B cell (primary cell): ENCODE measurements at regions not wholly inside any gene's neighbourhood (a gene's known extent, or its start where the extent isn't known, plus 50 kb on each side); places are given as distances from the start of the nearest gene placed in this dataset.

ENCODE experiments used
- ATAC-seq: fragments of 200-7000 bp; cut with Tn5 transposase; one replicate; pipeline ENCODE4 v1.10.0; 2021; ENCODE audit warnings: low read depth, mild to moderate bottlenecking, moderate number of reproducible peaks, moderate library complexity
- CTCF ChIA-PET: fragments of 350-600 bp; sonication (Branson Sonifier 250); formaldehyde crosslinking; loops from one replicate; lab custom pipeline; 2021; ENCODE audit warnings: antibody characterized with exemption, inconsistent platforms; lab: Charles Lee
- POLR2A ChIA-PET: fragments of 350-600 bp; sonication (Branson Sonifier 250); formaldehyde crosslinking; loops from one replicate; lab custom pipeline; 2021; ENCODE audit warnings: antibody characterized with exemption; lab: Charles Lee
- DNase-seq: peaks from one replicate; pipeline ENCODE4 v3.0.0; 2013
- H2AFZ ChIP-seq: 2 replicates; pipeline ENCODE4 v1.6.1; 2012; ENCODE audit warnings: mild to moderate bottlenecking, low read depth, low read length; ENCODE audit not compliant: insufficient read depth, poor library complexity, severe bottlenecking
- H3K27ac ChIP-seq, 2 donors: 1 replicate in 1 of 2; 2 replicates in 1 of 2; pipeline ENCODE4 v1.5.1; 2012 to 2013; ENCODE audit warnings: low read length in 2 of 2, mild to moderate bottlenecking in 2 of 2, moderate library complexity in 1 of 2
- H3K27me3 ChIP-seq, 4 experiments: fragments of 200-600 bp in 1 of 4; sonication (generic) in 1 of 4; replicated peaks in 1 of 4; 1 replicate in 2 of 4; 2 replicates in 2 of 4; pipeline versions ENCODE4 v1.6.1 to v1.7.0; 2013 to 2016; ENCODE audit warnings: low read length in 3 of 4, mild to moderate bottlenecking in 2 of 4, mixed read lengths in 1 of 4, moderate library complexity in 1 of 4; ENCODE audit not compliant: insufficient read depth in 4 of 4, control insufficient read depth in 3 of 4; ENCODE audit errors: control extremely low read depth in 1 of 4
- H3K36me3 ChIP-seq, 2 experiments: replicated peaks in 1 of 2; 1 replicate in 1 of 2; 2 replicates in 1 of 2; pipeline versions ENCODE4 v1.6.1 to v1.7.1; 2013; ENCODE audit warnings: low read length in 1 of 2; ENCODE audit not compliant: insufficient read depth in 2 of 2, control insufficient read depth in 1 of 2; ENCODE audit errors: control extremely low read depth in 1 of 2, extremely low read depth in 1 of 2
- H3K4me1 ChIP-seq, 2 donors: fragments of 200-600 bp in 1 of 2; sonication (generic) in 1 of 2; 1 replicate in 1 of 2; 2 replicates in 1 of 2; pipeline versions ENCODE4 v1.5.1 to v1.6.1; 2013 to 2017; ENCODE audit warnings: low read length in 2 of 2; ENCODE audit not compliant: control insufficient read depth in 2 of 2, insufficient read depth in 2 of 2
- H3K4me2 ChIP-seq: replicated peaks from 2 replicates; pipeline ENCODE3; 2012; ENCODE audit warnings: mild to moderate bottlenecking, low read depth, low read length; ENCODE audit not compliant: poor library complexity, severe bottlenecking
- H3K4me3 ChIP-seq, 5 experiments: fragments of 200-600 bp in 1 of 5; sonication (generic) in 1 of 5; 1 replicate in 3 of 5; 2 replicates in 2 of 5; pipeline versions ENCODE4 v1.5.1 to v1.7.0; 2011 to 2016; ENCODE audit warnings: low read length in 4 of 5, mild to moderate bottlenecking in 4 of 5, low read depth in 2 of 5, control low read depth in 1 of 5, moderate library complexity in 1 of 5; ENCODE audit not compliant: insufficient read depth in 1 of 5; ENCODE audit errors: control extremely low read depth in 1 of 5, extremely low read depth in 1 of 5
- H3K79me2 ChIP-seq: fragments of 200-600 bp; sonication (generic); one replicate; pipeline ENCODE4 v1.6.0; 2016; ENCODE audit warnings: low read length; ENCODE audit not compliant: control insufficient read depth, insufficient read depth
- H3K9ac ChIP-seq: fragments of 200-600 bp; sonication (generic); 2 replicates; pipeline ENCODE4 v1.6.1; 2017; ENCODE audit warnings: mild to moderate bottlenecking, low read length, moderate library complexity
- H3K9me3 ChIP-seq, 3 donors: one replicate each; pipeline versions ENCODE4 v1.6.1 to v1.7.1; 2013; ENCODE audit warnings: low read length in 2 of 3; ENCODE audit not compliant: control insufficient read depth in 2 of 3, insufficient read depth in 1 of 3; ENCODE audit errors: control extremely low read depth in 1 of 3
- H4K20me1 ChIP-seq: 2 replicates; pipeline ENCODE4 v1.6.0; 2012; ENCODE audit warnings: mild to moderate bottlenecking, low read length; ENCODE audit not compliant: insufficient read depth, control insufficient read depth, poor library complexity, severe bottlenecking
- H3K27ac Mint-ChIP-seq: one replicate; pipeline ENCODE4 v1.8.0; 2021; ENCODE audit warnings: mixed read lengths
- H3K27me3 Mint-ChIP-seq: one replicate; pipeline ENCODE4 v1.8.0; 2021; ENCODE audit warnings: mixed read lengths
- H3K4me1 Mint-ChIP-seq: one replicate; pipeline ENCODE4 v1.8.0; 2021; ENCODE audit warnings: mixed read lengths
- H3K4me3 Mint-ChIP-seq: one replicate; pipeline ENCODE4 v1.8.0; 2021; ENCODE audit warnings: mixed read lengths
- H3K9me3 Mint-ChIP-seq: one replicate; pipeline ENCODE4 v1.8.0; 2022; ENCODE audit warnings: mixed read lengths; ENCODE audit not compliant: insufficient read depth
- EZH2 ChIP-seq: IDR thresholded peaks from 2 replicates; pipeline ENCODE4 v1.6.1; 2012; ENCODE audit warnings: borderline replicate concordance, low read depth, mild to moderate bottlenecking, moderate library complexity, low read length; ENCODE audit not compliant: insufficient read depth, poor library complexity, severe bottlenecking
- WGBS: methylation state at CpG from one replicate; pipeline ENCODE4 v1.1.5; 2013; ENCODE audit warnings: missing lambda C conversion rate; ENCODE audit not compliant: insufficient coverage; 5-methylcytosine and 5-hydroxymethylcytosine counted together
- intact Hi-C: fragments of 100-400 bp; cut with micrococcal nuclease; formaldehyde crosslinking; loops from one replicate; pipeline ENCODE4 v1.10.0; 2022
- TF ChIP-seq, protein P1 (sequence below): fragments of 200-600 bp; IDR thresholded peaks from one replicate; pipeline ENCODE4 v1.8.0; 2022; ENCODE audit warnings: antibody characterized with exemption, mild to moderate bottlenecking

DNA sequence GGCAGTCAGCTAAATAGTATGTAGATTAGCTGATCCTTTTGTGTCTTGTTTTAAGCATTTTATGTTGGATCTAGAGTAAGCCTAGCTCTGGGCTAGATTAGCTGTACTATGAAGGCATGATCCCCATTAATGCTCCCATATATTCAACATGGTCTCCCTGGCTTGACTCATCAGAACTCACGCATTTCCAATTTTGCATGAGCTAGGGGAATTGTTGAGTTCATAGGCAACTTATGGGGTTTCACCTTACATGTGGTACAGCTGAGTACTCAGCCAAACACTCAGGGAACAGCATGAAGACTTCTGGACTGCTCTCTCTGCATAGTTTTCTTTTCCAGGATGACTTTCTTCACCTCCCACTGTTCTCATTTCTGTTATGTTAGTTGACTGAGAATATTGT lies 248.2 kb downstream of the TMX3 start:
- Mint-ChIP-seq H3K9me3 (no peaks in the 10 kb centered on the region), H3K4me3 (no peak overlapping the region), H3K4me1 (no peaks in the 10 kb centered on the region), H3K27ac (no peak overlapping the region), H3K27me3 (no peaks in the 10 kb centered on the region)
- H3K79me2 ChIP-seq: no peaks in the 10 kb centered on the region
- ChIA-PET CTCF (no interaction called here), POLR2A (no interaction called here)
- TF ChIP-seq EZH2: no peak
- TF ChIP-seq, protein P1, sequence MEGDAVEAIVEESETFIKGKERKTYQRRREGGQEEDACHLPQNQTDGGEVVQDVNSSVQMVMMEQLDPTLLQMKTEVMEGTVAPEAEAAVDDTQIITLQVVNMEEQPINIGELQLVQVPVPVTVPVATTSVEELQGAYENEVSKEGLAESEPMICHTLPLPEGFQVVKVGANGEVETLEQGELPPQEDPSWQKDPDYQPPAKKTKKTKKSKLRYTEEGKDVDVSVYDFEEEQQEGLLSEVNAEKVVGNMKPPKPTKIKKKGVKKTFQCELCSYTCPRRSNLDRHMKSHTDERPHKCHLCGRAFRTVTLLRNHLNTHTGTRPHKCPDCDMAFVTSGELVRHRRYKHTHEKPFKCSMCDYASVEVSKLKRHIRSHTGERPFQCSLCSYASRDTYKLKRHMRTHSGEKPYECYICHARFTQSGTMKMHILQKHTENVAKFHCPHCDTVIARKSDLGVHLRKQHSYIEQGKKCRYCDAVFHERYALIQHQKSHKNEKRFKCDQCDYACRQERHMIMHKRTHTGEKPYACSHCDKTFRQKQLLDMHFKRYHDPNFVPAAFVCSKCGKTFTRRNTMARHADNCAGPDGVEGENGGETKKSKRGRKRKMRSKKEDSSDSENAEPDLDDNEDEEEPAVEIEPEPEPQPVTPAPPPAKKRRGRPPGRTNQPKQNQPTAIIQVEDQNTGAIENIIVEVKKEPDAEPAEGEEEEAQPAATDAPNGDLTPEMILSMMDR: no peak
- no peak overlapping the region for H3K9ac ChIP-seq
- no peak for ATAC-seq
- H3K4me1 ChIP-seq: no peaks in the 10 kb centered on the region
- no peak overlapping the region for H3K4me2 ChIP-seq
- no CpG with 5 or more reads among the region's 1 CpG for WGBS
- no peak overlapping the region for H3K4me3 ChIP-seq
- H3K27me3 ChIP-seq: no peaks in the 10 kb centered on the region
- no peaks in the 10 kb centered on the region for H3K36me3 ChIP-seq
- H3K9me3 ChIP-seq: no peaks in the 10 kb centered on the region
- no peak overlapping the region for H3K27ac ChIP-seq
- intact Hi-C loops: no loop called here
- no peaks in the 10 kb centered on the region for H4K20me1 ChIP-seq
- no peak for DNase-seq
- H2AFZ ChIP-seq: no peak overlapping the region

DNA sequence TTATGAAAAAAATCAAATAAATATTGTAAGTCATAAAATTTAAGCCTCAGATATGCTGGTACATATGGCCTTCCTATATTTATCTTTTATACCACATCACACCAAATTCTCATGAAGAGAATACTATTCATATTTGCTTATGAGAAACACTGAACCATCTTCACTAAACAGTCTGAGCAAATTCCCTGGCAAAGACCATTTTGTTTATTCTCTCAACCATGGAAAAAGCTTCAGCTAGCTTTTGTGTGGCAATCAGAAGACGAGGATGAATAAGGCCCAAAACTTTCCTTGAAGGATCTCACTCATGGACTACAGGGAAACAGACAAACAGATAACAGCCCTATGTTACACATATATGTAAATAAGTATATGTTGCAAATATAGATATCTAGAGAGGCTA lies 252.1 kb downstream of the TMX3 start:
- Histone ChIP-seq H3K4me1 (no peaks in the 10 kb centered on the region), H3K36me3 (no peaks in the 10 kb centered on the region), H3K9ac (no peak overlapping the region), H3K4me2 (no peak overlapping the region), H4K20me1 (no peaks in the 10 kb centered on the region), H3K27me3 (no peaks in the 10 kb centered on the region), H3K4me3 (no peak overlapping the region), H3K27ac (no peak overlapping the region), H3K9me3 (peaks cover 0 to 4% (median 0%) of the 10 kb centered on the region in 3 donors), H3K79me2 (no peaks in the 10 kb centered on the region), H2AFZ (no peak overlapping the region)
- Mint-ChIP-seq H3K4me1 (no peaks in the 10 kb centered on the region), H3K27ac (no peak overlapping the region), H3K9me3 (no peaks in the 10 kb centered on the region), H3K4me3 (no peak overlapping the region), H3K27me3 (no peaks in the 10 kb centered on the region)
- ATAC-seq (no peak), DNase-seq (no peak)
- ChIA-PET POLR2A (no interaction called here), CTCF (no interaction called here)
- no CpG with 5 or more reads among the region's 1 CpG for WGBS
- intact Hi-C loops: no loop called here
- no peak for TF ChIP-seq EZH2
- TF ChIP-seq, protein P1: no peak
